NCI-H128 (cell line): ENCODE measurements at regions not wholly inside any gene's neighbourhood (a gene's known extent, or its start where the extent isn't known, plus 50 kb on each side); places are given as distances from the start of the nearest gene placed in this dataset.

Experiments used
- DNase-seq: peaks from one replicate; lab custom pipeline; 2025; ENCODE audit not compliant: unreplicated experiment; lab: John Stamatoyannopoulos, UW

DNA sequence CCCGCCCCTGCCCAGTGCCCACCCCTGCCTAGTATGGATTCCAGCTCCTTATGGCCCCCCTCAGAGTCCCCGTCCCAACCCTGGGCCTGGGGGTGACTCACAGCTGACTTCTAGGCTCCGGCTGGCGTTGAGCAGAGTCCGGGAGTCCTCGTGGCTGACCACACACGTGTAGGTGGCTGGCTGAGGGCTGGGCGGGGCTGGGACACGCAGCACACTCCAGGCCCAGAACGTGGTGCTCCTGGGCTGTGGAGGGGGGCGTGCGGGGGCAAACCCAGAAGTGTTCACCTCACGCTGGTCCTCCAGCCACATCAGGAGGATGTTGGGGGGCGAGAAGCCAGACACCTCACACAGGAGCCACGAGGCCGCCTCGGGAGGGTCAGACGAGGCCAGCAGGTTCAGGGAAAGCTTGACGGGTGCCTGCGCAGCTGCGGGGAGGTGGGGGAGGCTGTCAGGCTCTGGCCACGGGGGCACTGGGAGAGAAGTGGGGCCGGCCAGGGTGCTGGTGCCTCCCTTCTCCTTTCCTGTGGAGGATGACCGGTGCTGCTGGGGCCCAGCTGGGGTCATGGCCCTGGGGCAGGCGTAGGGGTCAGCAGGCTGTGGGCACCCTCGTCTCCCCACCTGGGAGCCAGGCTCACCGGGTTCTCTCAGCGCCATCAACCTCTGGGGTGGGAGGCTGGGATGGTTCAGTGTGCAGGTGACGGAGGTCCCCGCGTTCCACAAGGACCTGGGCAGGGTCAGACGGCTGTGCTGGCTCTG lies 314.1 kb downstream of the TMEM121 start:
- DNase-seq: no peak

- no peak for DNase-seq
Observed at GRCh38 chr14:105841022-105842009, 314.9 kb downstream of the TMEM121 start.

DNA sequence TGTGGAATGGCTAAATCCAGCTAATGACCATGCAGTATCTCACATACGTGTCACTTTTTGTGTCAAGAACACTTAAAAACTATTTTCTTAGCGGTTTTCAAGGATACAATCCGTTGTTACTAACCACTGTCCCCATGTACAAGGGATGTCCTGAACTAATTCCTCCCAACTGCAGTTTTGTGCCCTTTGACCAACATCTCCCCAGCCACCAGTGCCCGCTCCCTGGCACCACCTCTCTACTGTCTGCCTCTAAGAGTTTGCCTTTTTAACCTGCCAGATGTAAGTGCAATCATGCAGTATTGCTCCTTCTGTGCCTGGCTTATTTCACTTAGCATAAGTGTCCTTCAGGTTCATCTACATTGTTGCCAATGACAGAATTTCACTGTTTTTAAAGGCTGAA lies 315.7 kb downstream of the TMEM121 start:
- DNase-seq: no peak

- DNase-seq: no peak
Observed at GRCh38 chr14:105843444-105844046, 317.2 kb downstream of the TMEM121 start.

GRCh38 chr14:105844047-105844630 lies 317.8 kb downstream of the TMEM121 start:
- DNase-seq: no peak

- DNase-seq: no peak
Observed at GRCh38 chr14:105844810-105845724, 318.7 kb downstream of the TMEM121 start.

DNA sequence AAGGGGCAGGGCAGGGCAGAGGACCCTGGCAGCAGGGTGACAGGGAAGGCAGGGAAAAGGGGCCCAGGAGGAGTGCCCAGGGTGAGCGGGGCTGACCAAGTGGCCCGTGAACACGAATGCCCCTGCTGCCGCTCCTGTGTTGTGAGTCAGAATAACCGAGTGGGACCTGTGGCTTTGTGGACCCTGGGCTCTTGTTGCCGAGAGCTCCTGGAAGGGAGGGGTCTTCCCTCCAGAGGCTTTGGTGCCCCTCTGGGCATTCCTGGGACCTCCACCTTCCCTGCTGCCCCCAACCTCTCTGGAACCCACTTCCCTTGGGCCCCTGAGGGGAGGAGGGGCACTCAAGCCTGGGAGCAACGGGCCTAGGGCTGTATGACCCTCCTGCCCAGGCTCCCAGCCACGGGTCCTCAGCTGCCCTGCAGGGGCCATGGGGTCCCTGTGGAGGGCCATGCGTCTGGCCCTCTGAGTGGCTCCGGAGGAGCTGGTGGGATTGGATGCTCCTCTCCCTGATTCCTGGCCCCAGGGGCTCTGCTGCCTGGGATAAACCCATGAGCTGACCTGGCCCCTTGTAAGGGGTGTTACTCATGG lies 319.4 kb downstream of the TMEM121 start:
- DNase-seq: no peak

- no peak for DNase-seq
Observed at GRCh38 chr14:105846312-105846711, 319.9 kb downstream of the TMEM121 start.

DNA sequence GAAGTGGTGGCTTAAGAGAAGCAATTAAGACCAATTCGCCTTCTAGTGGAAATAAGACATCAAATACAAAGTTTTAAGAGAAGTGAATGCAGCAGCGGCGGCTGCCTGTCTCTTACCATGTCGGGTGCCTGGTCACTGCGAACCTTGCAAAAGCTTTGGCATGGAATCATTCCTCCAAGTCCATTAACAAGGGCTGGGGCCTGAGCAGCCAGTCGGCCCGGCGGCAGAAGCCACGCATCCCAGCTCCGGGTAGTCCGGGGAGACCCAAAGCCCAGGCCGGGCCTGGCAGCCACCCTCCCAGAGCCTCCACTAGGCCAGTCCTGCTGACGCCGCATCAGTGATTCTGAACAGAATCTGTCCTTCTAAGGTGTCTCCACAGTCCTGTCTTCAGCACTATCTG lies 321.0 kb downstream of the TMEM121 start:
- no peak for DNase-seq

DNA sequence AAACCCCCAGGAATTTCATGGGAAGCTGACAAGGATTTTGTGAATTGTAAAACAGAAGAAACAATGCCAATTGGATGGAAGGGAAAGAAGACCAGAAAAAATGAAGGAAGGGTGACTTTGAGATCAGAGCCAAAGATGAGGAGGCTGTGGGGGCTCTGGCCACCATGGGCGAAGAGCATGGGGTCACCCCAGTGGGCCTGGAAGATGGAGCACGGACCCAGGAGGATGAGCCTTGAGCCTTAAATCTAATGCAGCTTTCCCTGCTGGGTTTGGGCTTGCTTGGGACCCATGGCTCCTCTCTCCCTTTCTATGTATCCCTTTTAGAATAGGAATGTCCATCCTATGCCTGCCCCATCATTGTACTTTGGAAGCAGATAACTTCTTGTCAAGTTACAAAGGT lies 322.2 kb downstream of the TMEM121 start:
- DNase-seq: no peak

DNA sequence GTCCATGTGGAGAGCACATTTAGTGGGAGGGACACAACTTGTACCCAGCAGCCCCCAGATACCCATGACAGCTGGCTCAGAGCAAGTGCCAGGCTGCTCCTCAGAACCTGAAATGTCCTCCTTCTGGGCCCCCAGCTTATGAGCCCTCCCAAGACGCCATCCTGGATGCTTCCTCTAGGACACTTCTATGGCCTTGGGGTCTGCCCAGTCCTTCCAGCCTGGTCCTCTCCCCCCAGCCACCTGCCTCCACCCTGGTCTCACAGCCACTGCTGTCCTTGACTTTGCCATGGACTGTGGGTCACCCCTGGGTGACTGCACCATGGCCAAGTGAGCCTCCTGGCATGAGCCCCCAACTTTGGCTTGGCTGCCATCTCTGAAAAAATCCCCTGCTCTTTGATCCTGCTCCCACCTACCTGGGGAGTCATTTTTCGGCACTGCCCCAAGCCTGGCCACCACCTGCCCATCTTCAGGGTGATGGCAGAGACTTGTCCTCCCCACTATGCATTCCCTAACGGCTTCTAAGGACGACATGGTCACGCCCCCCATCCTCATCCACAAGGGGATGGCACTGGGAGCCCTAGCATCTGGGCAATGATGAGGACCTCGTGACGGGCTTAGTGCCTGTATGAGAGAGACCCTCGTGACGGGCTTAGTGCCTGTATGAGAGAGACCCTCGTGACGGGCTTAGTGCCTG lies 323.7 kb downstream of the TMEM121 start:
- DNase-seq: no peak

DNA sequence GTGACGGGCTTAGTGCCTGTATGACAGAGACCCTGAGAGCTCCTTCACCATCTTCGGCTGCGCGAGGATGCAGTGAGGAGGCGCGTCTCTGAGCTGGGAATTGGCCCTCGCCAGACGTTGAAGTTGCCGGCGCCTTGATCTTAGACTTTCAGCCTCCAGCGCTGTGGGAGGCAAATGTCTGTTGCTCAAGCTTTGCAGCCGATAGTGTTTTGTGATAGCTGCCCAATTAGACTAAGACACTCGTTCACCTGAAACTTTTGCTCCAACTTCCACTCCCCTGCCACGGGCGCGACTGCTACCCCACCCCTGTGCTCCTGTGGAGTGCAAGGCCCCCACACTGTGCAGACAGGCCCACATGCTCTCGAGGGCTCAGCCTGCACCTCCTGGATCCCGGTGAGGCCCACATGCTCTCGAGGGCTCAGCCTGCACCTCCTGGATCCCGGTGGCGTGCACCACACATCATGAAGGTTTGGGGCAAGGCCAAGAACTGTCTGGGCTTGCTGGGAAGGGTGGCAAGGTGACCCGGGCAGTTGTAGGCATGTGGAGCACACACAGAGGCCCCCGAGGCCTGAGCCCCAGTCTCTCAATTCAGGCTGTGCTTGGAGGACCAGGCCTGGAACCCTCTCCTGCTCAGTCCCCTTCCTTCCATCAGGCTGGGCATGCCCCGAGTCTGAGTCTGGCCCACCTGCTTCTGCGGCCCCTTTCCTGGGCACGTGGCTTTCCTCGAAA lies 324.6 kb downstream of the TMEM121 start:
- no peak for DNase-seq

DNA sequence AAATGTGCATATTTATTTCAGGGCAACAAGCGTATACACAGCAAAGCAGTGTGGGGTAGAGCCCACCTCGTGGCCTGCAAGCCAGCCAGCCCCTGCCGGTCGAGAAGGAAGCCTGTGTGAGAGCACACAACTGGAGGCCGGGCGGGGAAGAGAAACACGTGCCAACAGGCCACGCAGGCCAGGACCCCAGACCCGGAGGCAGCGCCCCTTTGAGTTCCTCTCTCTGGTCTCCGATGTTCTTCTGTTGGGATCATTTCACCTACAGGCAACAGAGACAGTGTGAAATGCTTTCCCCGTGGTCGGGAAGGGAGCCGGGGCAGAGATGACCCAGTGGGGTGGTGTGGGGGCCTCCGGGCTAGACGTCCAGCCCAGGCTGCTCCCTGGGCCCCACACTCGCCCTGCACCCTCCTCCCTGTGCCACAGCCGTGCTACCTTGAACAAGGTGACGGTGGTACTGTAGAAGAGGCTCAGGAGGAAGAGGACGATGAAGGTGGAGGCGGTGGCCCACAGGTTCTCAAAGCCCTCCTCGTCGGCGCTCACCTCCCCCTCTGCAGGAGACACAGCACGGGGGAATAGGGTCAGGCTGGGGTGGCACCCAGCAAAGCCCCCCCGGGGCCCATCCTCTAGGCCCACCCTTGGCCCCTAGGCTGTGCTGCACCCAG lies 325.5 kb downstream of the TMEM121 start:
- DNase-seq: no peak

DNA sequence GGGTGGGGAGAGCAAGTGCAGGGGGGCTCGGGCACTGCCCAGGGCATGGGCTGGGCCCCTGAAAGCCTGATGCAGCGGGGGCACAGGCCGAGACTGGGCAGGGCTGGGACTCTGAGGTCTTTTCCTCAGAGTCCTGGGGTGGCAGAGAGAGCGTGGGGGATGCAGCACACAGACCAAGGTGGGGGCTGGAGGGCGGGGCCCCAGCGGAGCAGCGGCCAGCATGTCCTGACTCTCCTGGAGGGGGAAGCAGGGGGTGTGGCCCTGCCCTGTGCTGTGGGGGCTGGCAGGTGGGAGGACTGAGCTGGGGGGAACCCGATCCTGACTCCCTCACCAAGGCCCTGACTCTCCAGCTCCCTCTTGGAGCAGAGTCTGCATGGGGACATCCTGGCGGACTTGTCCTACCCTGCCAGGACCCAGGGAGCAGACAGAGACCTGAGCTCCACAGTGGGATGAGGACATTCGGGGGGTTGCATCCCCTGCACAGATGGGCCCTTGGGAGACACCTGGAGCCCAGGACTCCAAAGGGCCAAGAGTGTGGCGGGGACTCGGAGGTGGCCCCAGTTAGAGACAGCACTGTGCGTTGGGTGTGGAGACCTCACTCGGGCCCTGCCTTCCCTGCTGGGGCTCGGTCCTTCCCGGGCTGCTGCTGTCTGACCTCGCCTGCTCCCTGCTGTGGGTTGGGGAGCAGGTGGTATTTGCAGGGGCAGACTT lies 326.1 kb downstream of the TMEM121 start:
- DNase-seq: no peak

DNA sequence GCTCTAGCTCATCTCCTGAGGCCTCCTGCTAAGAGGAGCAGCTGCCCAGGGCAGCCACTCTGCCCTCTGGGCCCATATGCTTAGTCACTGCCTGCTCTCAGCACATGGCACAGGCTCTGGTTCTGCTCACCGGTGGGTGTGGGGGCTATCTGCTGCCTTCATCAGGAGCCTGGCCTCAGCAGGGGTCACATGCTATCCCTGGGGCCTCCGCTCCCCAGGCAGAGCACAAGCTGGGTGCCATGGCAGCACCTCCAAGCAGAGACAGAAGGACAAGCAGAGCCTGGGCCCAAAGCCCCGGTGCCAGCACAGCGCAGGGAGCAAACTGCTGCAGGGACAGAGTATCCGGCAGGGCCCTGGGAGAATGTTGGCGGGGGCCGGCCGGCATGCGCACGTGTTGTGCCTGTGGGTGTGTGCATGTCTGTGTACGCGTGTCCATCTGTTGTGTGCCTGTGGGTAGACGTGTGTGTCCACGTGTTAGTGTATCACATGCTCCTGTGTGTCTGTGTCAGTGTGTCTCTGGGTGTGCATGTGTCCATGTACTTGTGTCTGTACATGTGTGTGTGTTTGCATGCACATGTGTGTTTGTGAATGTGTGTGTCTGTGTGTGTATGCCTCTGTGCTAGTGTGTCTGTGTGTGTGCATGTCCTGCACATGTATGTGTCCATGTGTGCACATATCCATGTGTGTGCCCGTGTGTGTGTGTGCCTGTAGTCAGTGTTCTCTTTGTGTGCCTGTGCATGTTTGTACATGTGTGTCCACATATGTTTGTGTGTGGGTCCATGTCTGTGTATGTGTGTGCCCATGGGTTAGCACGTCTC lies 326.9 kb downstream of the TMEM121 start:
- no peak for DNase-seq

DNA sequence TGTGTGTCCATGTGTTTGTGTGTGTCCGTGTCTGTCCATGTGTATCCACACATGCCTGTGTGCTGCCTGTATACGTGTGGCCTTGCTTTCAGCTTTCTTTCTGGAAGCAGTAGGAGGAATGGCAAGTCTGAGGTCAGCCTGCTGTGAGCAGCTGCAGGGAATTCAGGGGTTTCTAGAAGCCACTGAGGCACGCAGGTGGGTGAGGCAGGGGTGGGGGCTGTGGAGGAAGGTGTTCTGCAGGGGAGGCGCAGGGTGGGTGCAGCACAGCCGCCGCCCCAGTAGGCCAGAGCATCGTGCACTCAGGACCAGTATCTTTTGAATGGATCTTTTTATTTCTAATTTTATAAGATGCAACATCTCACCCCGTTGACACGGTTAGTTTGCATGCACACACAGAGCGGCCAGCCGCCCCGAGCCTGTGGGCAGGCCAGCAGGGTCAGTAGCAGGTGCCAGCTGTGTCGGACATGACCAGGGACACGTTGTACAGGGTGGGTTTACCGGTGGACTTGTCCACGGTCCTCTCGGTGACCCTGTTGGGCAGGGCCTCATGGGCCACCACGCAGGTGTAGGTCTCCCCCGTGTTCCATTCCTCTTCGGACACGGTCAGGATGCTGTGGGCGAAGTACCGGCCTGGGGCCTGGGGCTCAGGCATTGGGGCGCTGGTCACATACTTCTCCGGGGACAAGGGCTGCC lies 327.7 kb downstream of the TMEM121 start:
- no peak for DNase-seq
